LNCAP (cell line): ENCODE measurements at regions not wholly inside any gene's neighbourhood (a gene's known extent, or its start where the extent isn't known, plus 50 kb on each side); places are given as distances from the start of the nearest gene placed in this dataset.

Source experiments
- CTCF ChIP-seq: fragments of 450-650 bp; IDR thresholded peaks from 2 replicates; pipeline ENCODE4 v1.5.1; 2017; ENCODE audit warnings: mild to moderate bottlenecking

- no peak for TF ChIP-seq CTCF
Observed at GRCh38 chr2:8568543-8569302, 113.1 kb upstream of the ID2 start.

- TF ChIP-seq CTCF, result no peak
Observed at GRCh38 chr2:8569332-8569930, 112.4 kb upstream of the ID2 start.

DNA sequence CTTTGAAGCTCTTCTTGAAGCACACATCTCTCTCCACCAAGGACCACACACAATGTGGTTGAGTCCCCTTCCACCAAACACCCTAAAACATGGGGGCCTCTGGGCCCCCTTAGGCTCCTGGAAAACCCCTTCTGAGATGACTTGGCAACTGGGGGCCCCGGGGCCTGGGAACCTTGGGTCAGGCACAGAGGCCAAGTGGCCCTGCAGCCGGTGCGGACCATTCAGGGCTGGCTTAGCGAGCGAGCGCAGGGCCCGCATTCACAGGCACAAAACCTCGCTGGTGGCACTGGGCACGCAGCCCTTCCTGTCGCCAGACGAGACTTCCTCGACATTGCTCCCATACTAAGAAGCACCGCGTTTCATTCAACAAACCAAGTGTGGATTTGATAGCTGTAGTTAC, 111.2 kb upstream of the ID2 start:
- TF ChIP-seq CTCF, result no peak

DNA sequence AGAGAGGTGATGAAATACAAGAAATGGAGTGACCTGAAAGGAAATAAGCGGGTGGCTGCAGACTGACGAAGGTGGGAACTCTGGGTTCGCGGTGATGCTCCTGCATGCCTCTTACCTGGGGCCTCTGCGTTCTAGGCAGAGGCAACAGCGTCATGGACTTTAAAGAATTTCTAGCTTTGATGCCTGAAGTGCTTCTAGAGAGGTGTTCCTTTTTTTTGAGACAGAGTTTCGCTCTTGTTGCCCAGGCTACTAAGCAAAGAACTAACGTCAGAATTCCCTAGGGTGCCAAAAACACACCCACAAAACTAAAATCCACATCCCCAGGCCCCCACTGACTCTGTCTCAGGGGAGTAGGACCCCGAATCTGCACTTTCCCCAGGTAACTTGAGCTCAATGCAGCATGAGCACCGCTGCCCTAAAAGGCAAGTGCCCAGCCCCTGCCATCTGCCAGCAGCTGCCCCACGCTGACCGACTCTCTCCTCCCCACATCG, 110.5 kb upstream of the ID2 start:
- TF ChIP-seq CTCF, result no peak

- no peak for TF ChIP-seq CTCF
Observed at GRCh38 chr2:8571792-8572499, 109.9 kb upstream of the ID2 start.

DNA sequence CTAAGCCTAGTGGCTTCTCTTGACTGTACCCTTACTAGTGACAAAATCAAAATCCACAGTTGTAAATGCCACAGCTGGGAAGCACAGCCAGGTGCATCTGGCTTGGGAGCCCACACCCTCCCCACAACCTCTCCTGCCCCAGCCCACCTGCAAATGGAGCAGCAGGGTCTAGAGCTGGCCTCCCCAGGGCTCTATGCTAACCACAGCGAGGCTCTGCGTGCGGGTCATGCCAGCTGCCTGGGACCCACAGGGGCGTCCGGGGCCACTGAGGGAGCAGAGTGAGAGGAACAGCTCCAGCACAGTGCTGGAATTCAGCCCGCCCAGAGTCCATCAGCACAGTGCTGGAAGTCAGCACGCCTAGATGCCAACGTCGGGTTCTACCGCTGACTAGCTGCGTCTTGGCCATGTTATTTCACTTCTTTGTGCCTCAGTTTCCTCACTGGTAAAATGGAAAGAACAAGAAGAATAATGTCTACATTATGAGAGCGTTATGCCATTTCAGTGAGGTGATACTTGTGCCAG, 109.1 kb upstream of the ID2 start:
- no peak for TF ChIP-seq CTCF

- TF ChIP-seq CTCF, result no peak
Observed at GRCh38 chr2:8573234-8573941, 108.5 kb upstream of the ID2 start.
